ENCODE measurements at regions not wholly inside any gene's neighbourhood (a gene's known extent, or its start where the extent isn't known, plus 50 kb on each side); places are given as distances from the start of the nearest gene placed in this dataset.

GRCh38 chr9:78685471-78685870, 388.5 kb downstream of the PSAT1 start (continued):
- TF ChIP-seq CTCF (IDR thresholded peaks at IDR 0.05; ENCODE audit: control extremely low read depth in 1 of 3, insufficient read depth in 1 of 3, low read depth in 1 of 3, low read length in 3 of 3) (no peak), CREB1 (IDR thresholded peaks at IDR 0.05) (no peak), CBX5 (IDR thresholded peaks at IDR 0.05; ENCODE audit: low read depth, low read length) (no peak)
